Karpas-422 (cell line): ENCODE measurements at regions not wholly inside any gene's neighbourhood (a gene's known extent, or its start where the extent isn't known, plus 50 kb on each side); places are given as distances from the start of the nearest gene placed in this dataset.
A peak's percentile ranks its signal among the peaks of the same experiment; 100 is the strongest.

Experiments
- DNase-seq: peaks from one replicate; pipeline ENCODE4 v3.0.0-alpha.2; 2015
- H2AFZ ChIP-seq: fragments of 200-600 bp; sonication (generic); 2 replicates; pipeline ENCODE4 v1.6.1; 2014; ENCODE audit warnings: antibody characterized with exemption, low read length, mixed read lengths
- H3K27ac ChIP-seq: fragments of 200-600 bp; sonication (generic); 2 replicates; pipeline ENCODE4 v1.5.1; 2014; ENCODE audit warnings: mild to moderate bottlenecking, low read length, moderate library complexity
- H3K27me3 ChIP-seq: fragments of 200-600 bp; sonication (generic); 2 replicates; pipeline ENCODE4 v1.6.1; 2014; ENCODE audit warnings: low read length, mixed read lengths
- H3K36me3 ChIP-seq: fragments of 200-600 bp; sonication (generic); 2 replicates; pipeline ENCODE4 v1.6.1; 2014; ENCODE audit warnings: low read length, mixed read lengths; ENCODE audit not compliant: insufficient read depth
- H3K4me1 ChIP-seq: fragments of 200-600 bp; sonication (generic); 2 replicates; pipeline ENCODE4 v1.6.1; 2014; ENCODE audit warnings: mild to moderate bottlenecking, low read length, mixed read lengths
- H3K4me2 ChIP-seq: fragments of 200-600 bp; sonication (generic); 2 replicates; pipeline ENCODE4 v1.6.1; 2014; ENCODE audit warnings: low read length, low read depth, mild to moderate bottlenecking; ENCODE audit not compliant: poor library complexity, severe bottlenecking
- H3K4me3 ChIP-seq: fragments of 200-600 bp; sonication (generic); 2 replicates; pipeline ENCODE4 v1.5.1; 2014; ENCODE audit warnings: mild to moderate bottlenecking, antibody characterized with exemption, low read length, mixed read lengths
- H3K79me2 ChIP-seq: fragments of 200-600 bp; sonication (generic); 2 replicates; pipeline ENCODE4 v1.6.1; 2014; ENCODE audit warnings: mild to moderate bottlenecking, low read length, mixed read lengths
- H3K9ac ChIP-seq: fragments of 200-600 bp; sonication (generic); 2 replicates; pipeline ENCODE4 v1.6.0; 2014; ENCODE audit warnings: low read length
- H3K9me2 ChIP-seq: fragments of 200-600 bp; sonication (generic), shearing (Covaris generic); replicated peaks from 2 replicates; pipeline ENCODE4 v1.6.0; 2014; ENCODE audit warnings: mild to moderate bottlenecking, low read length, moderate library complexity; ENCODE audit not compliant: insufficient read depth
- H3K9me3 ChIP-seq: fragments of 300-700, 200-600 bp; sonication (generic); 2 replicates; pipeline ENCODE4 v1.6.1; 2014; ENCODE audit warnings: low read length, mixed read lengths
- H4K20me1 ChIP-seq: fragments of 200-600 bp; sonication (generic); 2 replicates; pipeline ENCODE4 v1.6.1; 2014; ENCODE audit warnings: mild to moderate bottlenecking, antibody characterized with exemption, low read length, low read depth; ENCODE audit not compliant: insufficient read depth

- no peaks in the 10 kb centered on the region for H3K36me3 ChIP-seq
- no peak overlapping the region for H3K9ac ChIP-seq
- no peaks in the 10 kb centered on the region for H3K79me2 ChIP-seq
- peak; percentile 59 for DNase-seq
- no peak overlapping the region for H3K27ac ChIP-seq
- no peak overlapping the region for H3K4me3 ChIP-seq
- H3K27me3 ChIP-seq = no peaks in the 10 kb centered on the region
- no peak overlapping the region for H2AFZ ChIP-seq
- no peaks in the 10 kb centered on the region for H3K9me3 ChIP-seq
- H3K9me2 ChIP-seq = no peaks in the 10 kb centered on the region
- no peak overlapping the region for H3K4me2 ChIP-seq
- no peaks in the 10 kb centered on the region for H3K4me1 ChIP-seq
- H4K20me1 ChIP-seq = no peaks in the 10 kb centered on the region
Observed at GRCh38 chr2:106572541-106573450, 85.6 kb downstream of the CD8B2 start.

GRCh38 chr2:106573773-106574172 lies 86.6 kb downstream of the CD8B2 start:
- Histone ChIP-seq H3K27me3 (no peaks in the 10 kb centered on the region), H3K36me3 (no peaks in the 10 kb centered on the region), H3K4me1 (no peaks in the 10 kb centered on the region), H3K4me3 (no peak overlapping the region), H3K27ac (no peak overlapping the region), H2AFZ (no peak overlapping the region), H3K4me2 (no peak overlapping the region), H3K9me2 (no peaks in the 10 kb centered on the region), H3K79me2 (no peaks in the 10 kb centered on the region), H3K9ac (no peak overlapping the region), H3K9me3 (no peaks in the 10 kb centered on the region), H4K20me1 (no peaks in the 10 kb centered on the region)
- DNase-seq = no peak

GRCh38 chr2:106575955-106576354 lies 88.8 kb downstream of the CD8B2 start:
- Histone ChIP-seq H3K4me3 (no peak overlapping the region), H3K9me2 (no peaks in the 10 kb centered on the region), H2AFZ (no peak overlapping the region), H3K9ac (no peak overlapping the region), H3K27ac (no peak overlapping the region), H4K20me1 (no peaks in the 10 kb centered on the region), H3K36me3 (no peaks in the 10 kb centered on the region), H3K9me3 (no peaks in the 10 kb centered on the region), H3K27me3 (no peaks in the 10 kb centered on the region), H3K4me2 (no peak overlapping the region), H3K4me1 (no peaks in the 10 kb centered on the region), H3K79me2 (no peaks in the 10 kb centered on the region)
- no peak for DNase-seq

- Histone ChIP-seq H3K9ac (no peak overlapping the region), H3K4me3 (no peak overlapping the region), H3K79me2 (no peaks in the 10 kb centered on the region), H4K20me1 (no peaks in the 10 kb centered on the region), H3K27me3 (no peaks in the 10 kb centered on the region), H3K36me3 (no peaks in the 10 kb centered on the region), H3K27ac (no peak overlapping the region), H3K4me1 (peaks cover 5% of the 10 kb centered on the region; the same call in 1 of the 2 replicates), H3K9me2 (no peaks in the 10 kb centered on the region), H2AFZ (no peak overlapping the region), H3K4me2 (no peak overlapping the region), H3K9me3 (no peaks in the 10 kb centered on the region)
- no peak for DNase-seq
Observed at GRCh38 chr2:106577255-106577651, 90.1 kb downstream of the CD8B2 start.

- H3K79me2 ChIP-seq = no peaks in the 10 kb centered on the region
- H3K9me2 ChIP-seq = no peaks in the 10 kb centered on the region
- DNase-seq = no peak
- no peak overlapping the region for H3K4me2 ChIP-seq
- no peak overlapping the region for H2AFZ ChIP-seq
- H3K36me3 ChIP-seq = no peaks in the 10 kb centered on the region
- no peak overlapping the region for H3K9ac ChIP-seq
- no peak overlapping the region for H3K27ac ChIP-seq
- H3K4me3 ChIP-seq = no peak overlapping the region
- H4K20me1 ChIP-seq = no peaks in the 10 kb centered on the region
- H3K9me3 ChIP-seq = no peaks in the 10 kb centered on the region
- H3K4me1 ChIP-seq = peaks cover 5% of the 10 kb centered on the region; the same call in 1 of the 2 replicates
- no peaks in the 10 kb centered on the region for H3K27me3 ChIP-seq
Observed at GRCh38 chr2:106579750-106580197, 92.6 kb downstream of the CD8B2 start.

GRCh38 chr2:106580241-106580640 lies 93.1 kb downstream of the CD8B2 start:
- Histone ChIP-seq H2AFZ (no peak overlapping the region), H3K27me3 (no peaks in the 10 kb centered on the region), H3K4me3 (no peak overlapping the region), H3K9me3 (no peaks in the 10 kb centered on the region), H3K36me3 (no peaks in the 10 kb centered on the region), H3K4me2 (no peak overlapping the region), H3K9me2 (no peaks in the 10 kb centered on the region), H3K27ac (no peak overlapping the region), H3K4me1 (peaks cover 5% of the 10 kb centered on the region; the same call in 1 of the 2 replicates), H3K79me2 (no peaks in the 10 kb centered on the region), H3K9ac (no peak overlapping the region), H4K20me1 (no peaks in the 10 kb centered on the region)
- no peak for DNase-seq

GRCh38 chr2:106581328-106581727 lies 94.2 kb downstream of the CD8B2 start:
- H3K4me3 ChIP-seq = no peak overlapping the region
- H3K27ac ChIP-seq = no peak overlapping the region
- H3K4me2 ChIP-seq = no peak overlapping the region
- H3K9me3 ChIP-seq = no peaks in the 10 kb centered on the region
- H3K9ac ChIP-seq = no peak overlapping the region
- no peaks in the 10 kb centered on the region for H3K27me3 ChIP-seq
- no peak overlapping the region for H2AFZ ChIP-seq
- H4K20me1 ChIP-seq = no peaks in the 10 kb centered on the region
- peaks cover 5% of the 10 kb centered on the region; the same call in 1 of the 2 replicates for H3K4me1 ChIP-seq
- H3K9me2 ChIP-seq = no peaks in the 10 kb centered on the region
- no peaks in the 10 kb centered on the region for H3K36me3 ChIP-seq
- DNase-seq = no peak
- no peaks in the 10 kb centered on the region for H3K79me2 ChIP-seq

- no peaks in the 10 kb centered on the region for H3K27me3 ChIP-seq
- H3K9ac ChIP-seq = no peak overlapping the region
- peak overlapping the region; percentile 46; the same call in 1 of the 2 replicates for H3K4me3 ChIP-seq
- H3K9me3 ChIP-seq = no peaks in the 10 kb centered on the region
- H3K27ac ChIP-seq = no peak overlapping the region
- peaks cover 5% of the 10 kb centered on the region; the same call in 1 of the 2 replicates for H3K4me1 ChIP-seq
- no peak overlapping the region for H2AFZ ChIP-seq
- H3K79me2 ChIP-seq = no peaks in the 10 kb centered on the region
- peak overlapping the region; percentile 57 for H3K4me2 ChIP-seq
- H3K9me2 ChIP-seq = no peaks in the 10 kb centered on the region
- H4K20me1 ChIP-seq = no peaks in the 10 kb centered on the region
- H3K36me3 ChIP-seq = no peaks in the 10 kb centered on the region
- DNase-seq = no peak
Observed at GRCh38 chr2:106581755-106582147, 94.6 kb downstream of the CD8B2 start.
